NB4 (cell line): ENCODE measurements at regions not wholly inside any gene's neighbourhood (a gene's known extent, or its start where the extent isn't known, plus 50 kb on each side); places are given as distances from the start of the nearest gene placed in this dataset.
"Not testable (repeated sequence)": the region's sequence is repeated elsewhere in the genome, so short reads cannot be mapped to it uniquely, and the experiment has no call there.

Experiments used
- CTCF ChIP-seq: IDR thresholded peaks from one replicate; pipeline ENCODE4 v1.5.1; 2012; ENCODE audit warnings: low read depth, low read length
- MAX ChIP-seq: IDR thresholded peaks from 2 replicates; pipeline ENCODE4 v1.6.1; 2011; ENCODE audit warnings: low read depth, low read length
- MYC ChIP-seq: IDR thresholded peaks from 2 replicates; pipeline ENCODE4 v1.6.1; 2011; ENCODE audit warnings: low read depth, low read length
- POLR2A ChIP-seq: IDR thresholded peaks from 2 replicates; pipeline ENCODE4 v1.6.1; 2011; ENCODE audit warnings: mild to moderate bottlenecking; ENCODE audit not compliant: insufficient read length; ENCODE audit errors: extremely low read depth

GRCh38 chr15:24802624-24803023 is 127.0 kb downstream of the NPAP1 start:
- not testable (repeated sequence) for TF ChIP-seq CTCF, POLR2A, MYC, MAX
